ENCODE measurements at regions not wholly inside any gene's neighbourhood (a gene's known extent, or its start where the extent isn't known, plus 50 kb on each side); places are given as distances from the start of the nearest gene placed in this dataset.

GRCh38 chr11:134485316-134485715, 73.3 kb upstream of the B3GAT1 start:
- intact Hi-C loops (cut with DNase I), result no loop called here
- no peak for ATAC-seq

GRCh38 chr11:134483857-134484256, 71.8 kb upstream of the B3GAT1 start:
- DNase-seq, result no peak
- ATAC-seq, result no peak
- H3K4me3 ChIP-seq, result no peak overlapping the region
- no peak for TF ChIP-seq CTCF (IDR thresholded peaks at IDR 0.05)
- H3K4me1 ChIP-seq, result no peaks in the 10 kb centered on the region
- no peaks in the 10 kb centered on the region for H3K9me3 ChIP-seq
- H3K27me3 ChIP-seq, result peaks cover 0 to 8% of the 10 kb centered on the region in 2 donors
- intact Hi-C loops (cut with DNase I), result no loop called here
- no peaks in the 10 kb centered on the region for H3K36me3 ChIP-seq
- H3K27ac ChIP-seq, result no peak overlapping the region

More at GRCh38 chr11:134485316-134485715, 73.3 kb upstream of the B3GAT1 start:
- Histone ChIP-seq H3K27ac (no peak overlapping the region), H3K4me3 (no peak overlapping the region), H3K36me3 (no peaks in the 10 kb centered on the region), H3K27me3 (peaks cover 0 to 8% of the 10 kb centered on the region in 2 donors), H3K4me1 (no peaks in the 10 kb centered on the region), H3K9me3 (no peaks in the 10 kb centered on the region)
- no peak for TF ChIP-seq CTCF (IDR thresholded peaks at IDR 0.05)
- DNase-seq, result no peak

GRCh38 chr11:134483291-134483690, 71.2 kb upstream of the B3GAT1 start:
- ATAC-seq (no peak), DNase-seq (no peak)
- Histone ChIP-seq H3K4me3 (no peak overlapping the region), H3K4me1 (no peaks in the 10 kb centered on the region), H3K27me3 (peaks cover 0 to 12% of the 10 kb centered on the region in 2 donors), H3K36me3 (no peaks in the 10 kb centered on the region), H3K27ac (no peak overlapping the region), H3K9me3 (no peaks in the 10 kb centered on the region)
- intact Hi-C loops (cut with DNase I), result no loop called here
- no peak for TF ChIP-seq CTCF (IDR thresholded peaks at IDR 0.05)

- no peaks in the 10 kb centered on the region for H3K4me1 ChIP-seq
- no peak for TF ChIP-seq CTCF (IDR thresholded peaks at IDR 0.05)
- no peak for DNase-seq
- intact Hi-C loops (cut with DNase I), result no loop called here
- no peak overlapping the region for H3K4me3 ChIP-seq
- no peak overlapping the region for H3K27ac ChIP-seq
- H3K9me3 ChIP-seq, result no peaks in the 10 kb centered on the region
- H3K27me3 ChIP-seq, result peaks cover 0 to 14% of the 10 kb centered on the region in 2 donors
- ATAC-seq, result no peak
- H3K36me3 ChIP-seq, result no peaks in the 10 kb centered on the region
These were observed 70.8 kb upstream of the B3GAT1 start for GRCh38 chr11:134482865-134483264.

GRCh38 chr11:134481933-134482527, 70.0 kb upstream of the B3GAT1 start:
- no peak for ATAC-seq
- Histone ChIP-seq H3K4me3 (no peak overlapping the region), H3K27me3 (peaks cover 0 to 19% of the 10 kb centered on the region in 2 donors), H3K4me1 (no peaks in the 10 kb centered on the region), H3K9me3 (no peaks in the 10 kb centered on the region), H3K27ac (no peak overlapping the region), H3K36me3 (no peaks in the 10 kb centered on the region)
- no peak for TF ChIP-seq CTCF (IDR thresholded peaks at IDR 0.05)
- no peak for DNase-seq
- intact Hi-C loops (cut with DNase I), result no loop called here

Measured in left lung (tissue), 4 donors.